ENCODE measurements at regions not wholly inside any gene's neighbourhood (a gene's known extent, or its start where the extent isn't known, plus 50 kb on each side); places are given as distances from the start of the nearest gene placed in this dataset.

GRCh38 chr9:7854763-7855162 is 55.2 kb upstream of the DMAC1 start (continued):
- no peak for TF ChIP-seq SAP30 (IDR thresholded peaks at IDR 0.05; ENCODE audit: insufficient read depth, insufficient replicate concordance, low read length)
